ENCODE measurements at regions not wholly inside any gene's neighbourhood (a gene's known extent, or its start where the extent isn't known, plus 50 kb on each side); places are given as distances from the start of the nearest gene placed in this dataset.
"Not testable (repeated sequence)": the region's sequence is repeated elsewhere in the genome, so short reads cannot be mapped to it uniquely, and the experiment has no call there.

- 72 to 80% methylated on average over 1 of the region's 1 CpG for WGBS, 2 donors
- no peak overlapping the region for H3K4me3 ChIP-seq (ENCODE audit: low read depth, poor library complexity, severe bottlenecking)
- intact Hi-C loops (cut with DNase I; ENCODE audit: low total_unique reads) = no loop called here
- TF ChIP-seq CTCF (IDR thresholded peaks at IDR 0.05) (no peak), POLR2A (IDR thresholded peaks at IDR 0.05) (no peak)
- no peak for DNase-seq (ENCODE audit: low spot score in 2 of 2)
Measured at GRCh38 chr1:187577610-187578009, 748.9 kb downstream of the PLA2G4A start.

- DNase-seq (ENCODE audit: low spot score in 2 of 2) = no peak
- TF ChIP-seq POLR2A (IDR thresholded peaks at IDR 0.05) = no peak
- TF ChIP-seq CTCF (IDR thresholded peaks at IDR 0.05) = no peak
- H3K4me3 ChIP-seq (ENCODE audit: low read depth, poor library complexity, severe bottlenecking) = no peak overlapping the region
- intact Hi-C loops (cut with DNase I; ENCODE audit: low total_unique reads) = no loop called here
- WGBS, 2 donors = 85 to 86% methylated on average over 3 of the region's 3 CpGs
Measured at GRCh38 chr1:187588917-187589316, 760.2 kb downstream of the PLA2G4A start.

GRCh38 chr1:187605736-187606135 lies 777.0 kb downstream of the PLA2G4A start:
- H3K4me3 ChIP-seq (ENCODE audit: low read depth, poor library complexity, severe bottlenecking) = no peak overlapping the region
- no peak for TF ChIP-seq CTCF (IDR thresholded peaks at IDR 0.05)
- TF ChIP-seq POLR2A (IDR thresholded peaks at IDR 0.05) = no peak
- intact Hi-C loops (cut with DNase I; ENCODE audit: low total_unique reads) = no loop called here
- DNase-seq (ENCODE audit: low spot score in 2 of 2) = no peak

DNA sequence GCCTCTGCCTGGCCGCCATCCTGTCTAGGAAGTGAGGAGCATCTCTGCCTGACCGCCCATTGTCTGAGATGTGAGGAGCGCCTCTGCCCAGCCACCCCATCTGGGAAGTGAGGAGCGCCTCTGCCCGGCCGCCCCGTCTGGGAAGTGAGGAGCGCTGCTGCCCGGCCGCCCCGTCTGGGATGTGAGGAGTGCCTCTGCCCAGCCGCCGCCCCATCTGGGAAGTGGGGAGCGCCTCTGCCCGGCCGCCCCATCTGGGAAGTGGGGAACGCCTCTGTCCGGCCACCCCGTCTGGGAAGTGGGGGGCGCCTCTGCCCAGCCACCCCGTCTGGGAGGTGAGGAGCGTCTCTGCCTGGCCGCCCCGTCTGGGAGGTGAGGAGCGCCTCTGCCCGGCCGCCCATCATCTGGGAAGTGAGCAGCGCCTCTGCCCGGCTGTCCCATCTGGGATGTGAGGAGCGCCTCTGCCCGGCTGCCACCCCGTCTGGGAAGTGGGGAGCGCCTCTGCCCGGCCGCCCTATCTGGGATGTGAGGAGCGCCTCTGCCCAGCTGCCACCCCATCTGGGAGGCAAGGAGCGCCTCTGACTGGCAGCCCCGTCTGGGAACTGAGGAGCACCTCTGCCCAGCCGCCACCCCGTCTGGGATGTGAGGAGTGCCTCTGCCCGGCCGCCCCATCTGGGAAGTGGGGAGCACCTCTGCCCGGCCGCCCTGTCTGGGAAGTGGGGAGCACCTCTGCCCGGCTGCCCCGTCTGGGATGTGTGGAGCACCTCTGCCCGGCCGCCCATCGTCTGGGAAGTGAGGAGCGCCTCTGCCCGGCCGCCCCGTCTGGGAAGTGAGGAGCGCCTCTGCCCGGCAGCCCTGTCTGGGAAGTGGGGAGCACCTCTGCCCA lies 787.3 kb downstream of the PLA2G4A start:
- H3K4me3 ChIP-seq (ENCODE audit: low read depth, poor library complexity, severe bottlenecking); intact Hi-C loops (cut with DNase I; ENCODE audit: low total_unique reads); DNase-seq (ENCODE audit: low spot score in 2 of 2): not testable (repeated sequence)
- WGBS, 2 donors = 91 to 94% methylated on average over 27 to 44 of the region's 55 CpGs

GRCh38 chr1:187616830-187617229 lies 788.1 kb downstream of the PLA2G4A start:
- DNase-seq (ENCODE audit: low spot score in 2 of 2); H3K4me3 ChIP-seq (ENCODE audit: low read depth, poor library complexity, severe bottlenecking); intact Hi-C loops (cut with DNase I; ENCODE audit: low total_unique reads): not testable (repeated sequence)
- 82 to 91% methylated on average over 13 to 16 of the region's 21 CpGs for WGBS, 2 donors

GRCh38 chr1:187617776-187618175 lies 789.0 kb downstream of the PLA2G4A start:
- WGBS, 2 donors = 91 to 95% methylated on average over 3 of the region's 3 CpGs
- DNase-seq (ENCODE audit: low spot score in 2 of 2) = no peak
- TF ChIP-seq POLR2A (IDR thresholded peaks at IDR 0.05) (no peak), CTCF (IDR thresholded peaks at IDR 0.05) (no peak)
- intact Hi-C loops (cut with DNase I; ENCODE audit: low total_unique reads) = no loop called here
- H3K4me3 ChIP-seq (ENCODE audit: low read depth, poor library complexity, severe bottlenecking) = no peak overlapping the region

DNA sequence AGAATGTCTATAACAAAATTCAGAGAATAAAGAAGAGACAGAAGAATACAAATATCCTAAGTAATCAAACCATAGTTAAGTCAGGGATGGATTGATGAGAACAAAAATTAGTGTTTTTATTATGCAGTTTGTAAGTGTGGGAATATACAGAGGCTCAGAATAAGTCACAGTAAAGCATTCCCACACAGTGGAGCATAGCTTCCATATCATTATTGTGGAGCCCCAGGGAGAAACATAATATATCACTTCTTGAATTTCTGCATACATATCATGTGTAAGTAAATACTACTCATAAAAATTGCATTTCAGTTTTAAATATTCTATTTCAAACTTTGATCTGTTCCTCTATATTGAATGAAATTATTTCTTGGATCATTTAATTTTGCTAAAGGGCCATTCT lies 790.4 kb downstream of the PLA2G4A start:
- intact Hi-C loops (cut with DNase I; ENCODE audit: low total_unique reads) = no loop called here
- TF ChIP-seq POLR2A (IDR thresholded peaks at IDR 0.05) = no peak
- TF ChIP-seq CTCF (IDR thresholded peaks at IDR 0.05) = no peak

More for the DNA sequence above, 790.4 kb downstream of the PLA2G4A start:
- H3K4me3 ChIP-seq (ENCODE audit: low read depth, poor library complexity, severe bottlenecking) = no peak overlapping the region
- no peak for DNase-seq (ENCODE audit: low spot score in 2 of 2)
